GM10248 (cell line): ENCODE measurements at regions not wholly inside any gene's neighbourhood (a gene's known extent, or its start where the extent isn't known, plus 50 kb on each side); places are given as distances from the start of the nearest gene placed in this dataset.

Source experiments
- CTCF ChIA-PET: fragments of 300-600 bp; sonication (Branson Sonifier 250); formaldehyde crosslinking; extraction: SDS; loops from one replicate; lab custom pipeline; 2021; ENCODE audit warnings: antibody characterized with exemption; lab: Yijun Ruan, JAX
- POLR2A ChIA-PET: fragments of 350-650 bp; sonication (Branson Sonifier 250); formaldehyde crosslinking; extraction: SDS; loops from one replicate; lab custom pipeline; 2020; ENCODE audit warnings: antibody characterized with exemption; lab: Yijun Ruan, JAX
- DNase-seq: peaks from one replicate; pipeline ENCODE4 v3.0.0; 2012; ENCODE audit errors: extremely low spot score
- CTCF ChIP-seq: IDR thresholded peaks from 2 replicates; pipeline ENCODE4 v1.5.1; 2012; ENCODE audit warnings: mild to moderate bottlenecking, low read depth; ENCODE audit errors: extremely low read depth, missing control alignments, control extremely low read depth

DNA sequence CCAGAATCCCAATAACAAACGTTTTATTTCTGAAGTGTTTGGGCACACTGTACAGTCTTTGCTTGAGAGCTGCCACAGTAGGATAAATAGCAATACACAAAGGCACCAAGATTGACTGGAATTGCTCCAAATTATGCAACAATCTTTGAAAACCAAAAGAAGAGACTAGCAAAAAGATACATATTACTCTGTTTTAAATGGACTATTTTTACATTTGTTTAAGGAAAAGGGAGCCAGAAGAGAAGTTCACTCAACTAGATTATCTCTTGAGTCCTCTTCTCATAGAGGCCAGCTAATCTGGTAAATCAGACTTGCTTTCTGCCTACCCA is 385.0 kb upstream of the SLC30A5 start:
- POLR2A ChIA-PET: no interaction called here
- no peak for DNase-seq
- CTCF ChIA-PET: interaction anchor here (0.7 to 2.0 kb wide), 6 partner anchors 11 to 428 kb away, joined by 3 to 7 read pairs (median 4); no protein-coding TSS in a partner anchor
- no peak for TF ChIP-seq CTCF

GRCh38 chr5:68709239-68709638 is 384.6 kb upstream of the SLC30A5 start:
- no peak for TF ChIP-seq CTCF
- POLR2A ChIA-PET: no interaction called here
- no peak for DNase-seq
- CTCF ChIA-PET: interaction anchor here (0.7 to 3.2 kb wide), 6 partner anchors 9 to 429 kb away, joined by 3 to 16 read pairs (median 4); no protein-coding TSS in a partner anchor

GRCh38 chr5:68710514-68710913 is 383.3 kb upstream of the SLC30A5 start:
- CTCF ChIA-PET: interaction anchor here (0.8 to 3.2 kb wide), 4 partner anchors 10 to 443 kb away, joined by 3 to 16 read pairs (median 3); no protein-coding TSS in a partner anchor
- POLR2A ChIA-PET: no interaction called here
- peak; percentile 22 for DNase-seq
- TF ChIP-seq CTCF: no peak

DNA sequence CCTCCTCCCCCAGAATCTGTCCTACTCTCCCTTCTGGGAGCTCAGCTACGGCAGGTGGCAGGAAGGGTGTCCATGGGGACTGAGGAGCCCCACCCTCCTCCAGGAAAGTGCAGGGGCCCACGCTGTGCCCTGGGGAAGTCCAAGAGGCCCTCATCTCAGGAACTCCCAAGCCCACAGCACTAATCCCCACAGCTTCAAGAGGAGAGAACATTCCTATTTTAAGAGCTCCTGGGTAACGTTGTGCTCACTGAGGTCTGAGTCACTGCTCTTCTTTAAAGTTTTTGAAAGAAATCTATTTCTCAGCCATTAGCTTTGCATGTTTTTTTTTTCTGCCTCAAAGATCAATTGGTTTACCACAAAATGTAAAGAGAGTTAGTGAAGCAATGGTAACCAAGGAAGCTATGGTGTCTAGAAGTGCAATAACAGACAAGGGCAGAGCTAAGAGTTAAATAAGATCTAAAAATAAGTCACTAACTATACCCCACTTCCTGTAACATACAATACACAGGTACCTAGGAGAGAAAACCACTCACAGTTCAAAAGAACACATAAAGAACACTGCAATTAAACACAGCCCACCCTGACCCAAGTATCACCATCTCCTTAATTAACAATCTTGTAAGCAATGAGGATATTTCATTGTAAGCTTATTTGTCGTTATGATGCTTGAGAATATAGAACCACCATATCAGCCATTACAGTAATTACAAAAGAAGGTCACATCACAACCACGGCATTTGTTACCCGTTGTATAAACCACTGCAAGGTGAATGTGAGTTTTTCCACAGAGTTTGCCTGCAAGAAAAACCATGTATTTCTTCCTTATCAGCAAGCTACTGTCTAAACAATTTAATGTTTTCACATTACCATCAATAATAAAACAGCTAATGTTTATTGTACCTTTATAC is 382.3 kb upstream of the SLC30A5 start:
- TF ChIP-seq CTCF: no peak
- ChIA-PET CTCF (interaction anchor here (0.8 to 3.2 kb wide), 13 partner anchors 11 to 445 kb away, joined by 3 to 16 read pairs (median 3); no protein-coding TSS in a partner anchor), POLR2A (no interaction called here)
- peak; percentile 51 for DNase-seq

GRCh38 chr5:68714810-68715209 is 379.0 kb upstream of the SLC30A5 start:
- DNase-seq: no peak
- TF ChIP-seq CTCF: no peak
- CTCF ChIA-PET: interaction anchor here (1.3 kb wide), 1 partner anchor 13 kb away, joined by 3 read pairs; no protein-coding TSS in a partner anchor
- POLR2A ChIA-PET: no interaction called here

DNA sequence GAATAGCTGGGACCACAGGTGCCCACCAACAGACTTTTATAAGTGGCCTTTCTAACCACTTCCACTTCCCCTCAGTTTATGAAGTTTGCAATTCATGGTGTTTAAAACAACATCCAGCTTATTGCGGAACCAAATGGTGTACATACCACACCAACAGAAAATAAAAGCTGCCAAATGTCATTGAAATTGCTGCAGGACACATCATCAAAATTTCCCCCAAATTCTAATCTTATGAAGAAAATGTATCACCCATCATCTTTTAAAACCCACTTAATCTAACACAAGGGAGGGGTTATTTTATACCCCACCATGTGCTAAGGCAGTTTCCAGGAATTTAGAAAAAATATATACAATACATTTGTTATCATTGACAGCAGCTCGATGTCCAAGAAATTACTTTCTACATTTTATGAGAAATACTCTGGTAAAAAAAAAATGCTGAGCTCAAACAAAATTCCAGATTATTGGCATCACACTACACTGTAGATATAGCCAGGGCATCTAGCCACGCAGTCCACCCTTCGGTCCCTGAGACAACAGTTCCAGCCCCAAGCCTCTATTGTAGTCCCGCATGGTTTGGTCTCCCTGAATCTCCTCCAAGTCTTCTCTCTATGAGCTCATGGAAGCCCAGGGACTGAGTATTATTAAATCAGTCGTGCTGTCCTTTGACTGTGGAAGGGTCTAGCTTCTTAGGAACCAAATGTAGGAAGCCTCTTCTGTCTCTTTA is 372.8 kb upstream of the SLC30A5 start:
- CTCF ChIA-PET: interaction anchor here (1.2 kb wide), 1 partner anchor 322 kb away, joined by 3 read pairs; no protein-coding TSS in a partner anchor
- no peak for TF ChIP-seq CTCF
- POLR2A ChIA-PET: interaction anchor here (0.6 kb wide), 1 partner anchor 61 kb away, joined by 4 read pairs; no protein-coding TSS in a partner anchor
- no peak for DNase-seq
